CD4-positive, alpha-beta T cell treated with Interleukin-10 for 1 hour (primary cell): ENCODE measurements at regions not wholly inside any gene's neighbourhood (a gene's known extent, or its start where the extent isn't known, plus 50 kb on each side); places are given as distances from the start of the nearest gene placed in this dataset.
"Not testable (repeated sequence)": the region's sequence is repeated elsewhere in the genome, so short reads cannot be mapped to it uniquely, and the experiment has no call there.

Experiments used
- DNase-seq: peaks from one replicate; pipeline ENCODE4 v3.0.0-alpha.2; 2020

- not testable (repeated sequence) for DNase-seq
These were observed 731.8 kb downstream of the ANKRD7 start for GRCh38 chr7:118956285-118956684.

- no peak for DNase-seq
These were observed 744.9 kb downstream of the ANKRD7 start for GRCh38 chr7:118969370-118969769.

GRCh38 chr7:118971706-118972105 is 747.2 kb downstream of the ANKRD7 start:
- no peak for DNase-seq

- no peak for DNase-seq
These were observed 750.3 kb downstream of the ANKRD7 start for GRCh38 chr7:118974836-118975235.

- DNase-seq = no peak
These were observed 770.8 kb downstream of the ANKRD7 start for GRCh38 chr7:118995350-118995749.

GRCh38 chr7:119007236-119007635 is 782.7 kb downstream of the ANKRD7 start:
- DNase-seq = no peak

GRCh38 chr7:119010635-119011034 is 786.1 kb downstream of the ANKRD7 start:
- DNase-seq = no peak

DNA sequence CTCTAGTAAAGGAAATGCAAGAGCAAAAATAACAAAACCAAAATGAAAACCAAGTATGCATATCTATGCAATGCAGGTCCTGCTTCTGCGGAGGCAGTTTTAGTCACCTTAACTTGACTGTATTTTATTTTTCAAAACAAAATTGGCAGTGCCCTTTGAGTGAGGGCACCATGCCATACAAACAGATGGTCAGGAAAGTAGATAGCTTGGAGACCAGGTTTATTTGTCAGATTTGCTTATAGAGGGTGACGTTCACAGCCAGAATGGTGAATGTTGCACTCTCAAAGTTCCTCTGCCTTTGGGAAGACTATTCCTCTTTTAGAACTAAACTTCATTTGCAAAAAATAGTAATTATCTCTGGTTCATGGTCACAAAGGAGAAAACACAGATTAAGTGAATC is 801.9 kb downstream of the ANKRD7 start:
- DNase-seq = no peak

- no peak for DNase-seq
These were observed 804.2 kb downstream of the ANKRD7 start for GRCh38 chr7:119028736-119029135.

DNA sequence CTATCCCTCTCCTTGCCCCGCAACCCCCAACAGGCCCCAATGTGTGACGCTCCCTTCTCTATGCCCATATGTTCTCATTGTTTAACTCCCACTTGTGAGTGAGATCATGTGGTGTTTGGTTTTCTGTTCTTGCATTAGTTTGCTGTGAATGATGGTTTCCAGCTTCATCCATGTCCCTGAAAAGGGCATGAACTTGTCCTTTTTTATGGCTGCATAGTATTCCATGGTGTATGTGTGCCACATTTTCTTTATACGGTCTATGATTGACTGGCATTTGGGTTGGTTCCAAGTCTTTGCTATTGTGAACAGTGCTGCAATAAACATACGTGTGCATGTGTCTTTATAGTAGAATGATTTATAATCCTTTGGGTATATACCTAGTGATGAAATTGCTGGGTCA is 807.6 kb downstream of the ANKRD7 start:
- DNase-seq = not testable (repeated sequence)

GRCh38 chr7:119033641-119034040 is 809.1 kb downstream of the ANKRD7 start:
- DNase-seq = no peak

DNA sequence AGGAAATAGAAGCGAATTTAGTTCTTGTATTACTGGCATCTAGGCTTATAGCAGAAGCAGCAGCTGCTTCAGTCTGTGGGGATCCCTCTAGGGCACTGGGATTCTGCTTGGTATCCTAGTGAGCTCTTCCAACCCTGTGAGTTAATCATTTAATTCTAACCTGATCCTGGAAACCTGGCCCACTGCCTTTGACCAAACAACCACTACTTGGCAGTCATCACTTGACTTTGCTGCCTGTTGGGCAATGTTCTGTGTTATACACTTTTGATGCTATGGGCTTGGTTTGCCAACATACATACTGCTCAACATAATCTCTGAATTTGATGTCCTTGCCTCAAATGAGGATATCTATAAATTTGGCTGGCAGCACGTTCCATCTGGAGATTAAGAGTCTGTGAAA is 813.4 kb downstream of the ANKRD7 start:
- DNase-seq = no peak

GRCh38 chr7:119046068-119046467 is 821.6 kb downstream of the ANKRD7 start:
- DNase-seq = no peak

DNA sequence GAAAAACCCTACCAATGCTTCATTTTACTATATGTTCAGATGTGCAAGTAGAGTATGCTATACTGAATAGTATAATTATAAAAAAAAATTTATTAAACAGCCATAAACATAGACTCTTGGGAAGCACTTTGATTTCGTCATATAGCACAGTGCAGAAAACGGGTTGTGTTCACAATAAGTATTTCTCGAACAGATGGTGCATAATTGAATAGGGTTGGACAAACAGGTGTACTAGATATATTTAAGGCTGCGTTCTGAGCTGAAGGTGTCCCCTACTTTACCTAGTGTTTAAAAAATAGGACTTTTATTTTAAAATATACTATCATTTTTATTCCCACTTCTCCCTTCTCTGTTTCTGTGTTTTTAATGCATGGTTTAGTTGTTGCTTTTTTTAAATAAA is 841.5 kb downstream of the ANKRD7 start:
- DNase-seq = no peak

DNA sequence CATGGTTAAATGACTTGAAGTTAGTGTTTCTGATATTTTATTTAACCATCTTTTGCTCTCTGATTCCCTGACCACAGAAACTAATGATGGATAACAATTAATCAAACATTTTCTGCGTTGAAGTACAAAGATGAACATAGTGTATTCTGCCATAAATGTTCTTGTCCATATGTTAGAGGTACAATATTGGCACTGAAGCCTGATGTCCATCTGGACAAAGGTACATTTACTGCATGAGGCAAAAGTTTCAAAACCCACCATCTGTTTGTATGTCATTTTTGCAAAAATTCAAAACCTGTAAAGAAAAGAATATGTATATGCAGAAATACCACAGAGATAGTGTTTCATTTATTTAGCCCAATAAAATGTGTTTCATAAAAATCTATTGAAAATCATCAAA is 861.5 kb downstream of the ANKRD7 start:
- DNase-seq = no peak

- DNase-seq = no peak
These were observed 866.3 kb downstream of the ANKRD7 start for GRCh38 chr7:119090851-119091250.

GRCh38 chr7:119096683-119097082 is 872.2 kb downstream of the ANKRD7 start:
- DNase-seq = no peak

DNA sequence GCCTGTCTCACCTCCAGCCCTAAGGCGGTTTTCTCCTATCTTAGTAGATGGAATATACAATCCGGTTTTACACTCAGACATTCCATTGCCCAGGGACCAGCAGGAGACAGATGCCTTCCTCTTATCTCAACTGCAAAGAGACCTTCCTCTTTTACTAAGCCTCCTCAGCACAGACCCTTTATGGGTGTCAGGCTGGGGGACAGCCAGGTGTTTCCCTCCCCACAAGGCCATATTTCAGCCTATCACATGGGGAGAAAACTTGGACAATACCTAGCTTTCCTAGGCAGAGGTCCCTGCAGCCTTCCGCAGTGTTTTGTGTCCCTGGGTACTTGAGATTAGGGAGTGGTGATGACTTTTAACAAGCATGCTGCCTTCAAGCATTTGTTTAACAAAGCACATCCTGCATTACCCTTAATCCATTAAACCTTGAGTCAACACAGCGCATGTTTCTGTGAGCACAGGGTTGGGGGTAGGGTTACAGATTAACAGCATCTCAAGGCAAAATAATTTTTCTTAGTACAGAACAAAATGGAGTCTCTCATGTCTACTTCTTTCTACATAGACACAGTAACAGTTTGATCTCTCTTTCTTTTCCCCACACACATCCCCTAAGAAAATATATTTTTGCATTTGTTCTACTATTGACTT is 876.2 kb downstream of the ANKRD7 start:
- DNase-seq = not testable (repeated sequence)

- no peak for DNase-seq
These were observed 877.8 kb downstream of the ANKRD7 start for GRCh38 chr7:119102291-119102690.

GRCh38 chr7:119105381-119105780 is 880.9 kb downstream of the ANKRD7 start:
- DNase-seq = no peak

DNA sequence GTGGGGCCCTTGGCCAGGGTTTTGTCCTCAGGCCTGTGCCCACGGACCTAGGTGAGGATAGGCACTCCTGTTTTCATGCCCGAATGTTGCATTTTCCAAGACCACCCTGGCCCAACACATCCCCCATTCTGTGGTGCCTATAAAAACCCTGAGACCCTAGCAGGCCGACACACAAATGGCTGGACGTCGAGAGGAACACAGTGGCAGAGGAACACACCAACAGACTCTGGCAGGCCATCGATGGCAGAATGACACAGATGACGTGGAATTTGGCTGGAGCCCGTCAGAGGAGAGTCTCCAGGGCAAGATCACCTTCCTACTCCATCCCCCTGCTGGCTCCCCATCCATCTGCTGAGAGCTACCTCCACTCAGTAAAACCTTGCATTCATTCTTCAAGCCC is 898.8 kb downstream of the ANKRD7 start:
- no peak for DNase-seq

- DNase-seq = no peak
These were observed 903.2 kb downstream of the ANKRD7 start for GRCh38 chr7:119127706-119128105.

GRCh38 chr7:119132436-119132835 is 907.9 kb downstream of the ANKRD7 start:
- DNase-seq = no peak

DNA sequence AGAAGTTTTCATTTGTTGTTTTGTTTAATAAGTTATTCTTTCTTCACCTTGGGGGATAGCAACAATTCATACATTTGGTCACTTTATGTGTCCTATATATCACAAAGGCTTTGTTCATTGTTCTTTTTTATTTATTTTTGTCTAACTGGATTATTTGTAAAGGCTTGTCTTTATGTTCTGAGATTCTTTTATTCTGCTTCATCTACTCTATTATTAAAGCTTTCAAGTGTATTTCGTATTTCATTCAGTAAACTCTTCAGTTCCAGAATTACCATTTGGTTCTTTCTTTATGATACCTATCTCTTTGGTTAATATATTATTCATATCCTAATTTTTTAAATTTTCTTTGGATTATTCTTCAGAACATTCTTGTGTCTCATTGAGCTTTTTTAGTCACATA is 942.9 kb downstream of the ANKRD7 start:
- DNase-seq = no peak

DNA sequence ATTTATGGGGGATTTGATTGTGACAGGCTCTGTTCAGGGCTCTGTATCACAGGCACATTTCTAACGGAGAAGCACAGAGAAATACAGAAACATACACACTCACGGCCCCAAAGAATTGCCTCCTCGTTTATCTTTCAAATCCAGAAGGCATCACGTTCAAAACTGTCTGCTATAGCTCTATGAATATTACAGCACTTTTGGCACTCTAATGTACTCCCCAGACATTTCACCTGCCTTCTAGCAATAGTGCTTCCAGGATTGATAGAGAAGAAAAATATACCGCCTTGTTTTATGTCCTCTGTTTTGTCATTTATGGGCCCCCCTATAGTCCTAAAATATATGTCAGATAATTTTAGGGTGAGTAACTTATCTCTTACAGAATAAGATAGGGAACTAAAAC is 947.5 kb downstream of the ANKRD7 start:
- DNase-seq = no peak
